ENCODE measurements at regions not wholly inside any gene's neighbourhood (a gene's known extent, or its start where the extent isn't known, plus 50 kb on each side); places are given as distances from the start of the nearest gene placed in this dataset.

DNA sequence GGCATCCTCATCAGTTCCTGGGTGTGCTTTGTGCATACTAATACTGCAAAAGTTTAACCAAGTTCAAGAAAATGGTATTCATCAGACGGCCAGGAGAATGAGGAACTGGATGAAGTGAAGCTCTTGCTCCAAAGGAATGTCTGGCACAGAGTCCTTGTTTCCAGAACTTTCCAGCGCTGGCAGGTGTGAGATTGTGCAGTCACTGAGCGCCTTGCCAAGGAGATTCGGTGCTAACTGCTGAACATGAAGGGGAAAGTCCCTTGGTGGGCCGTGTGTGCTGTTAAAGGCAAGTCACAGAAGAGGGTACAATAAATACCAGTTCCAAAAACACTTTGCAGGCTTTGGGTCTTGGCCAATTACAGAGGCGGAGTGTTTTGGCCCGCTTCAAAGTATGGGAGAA lies 262.3 kb upstream of the SOX4 start:
- intact Hi-C loops (cut with micrococcal nuclease): no loop called here
- DNase-seq (ENCODE audit: unreplicated experiment): no peak
- Mint-ChIP-seq H3K9me3 (ENCODE audit: unreplicated experiment) (no peaks in the 10 kb centered on the region), H3K4me1 (ENCODE audit: insufficient read depth, unreplicated experiment) (no peaks in the 10 kb centered on the region), H3K36me3 (ENCODE audit: insufficient read depth, unreplicated experiment) (no peaks in the 10 kb centered on the region), H3K27me3 (ENCODE audit: insufficient read depth, unreplicated experiment) (no peaks in the 10 kb centered on the region), H3K27ac (ENCODE audit: low read depth, unreplicated experiment) (no peak overlapping the region), H3K4me3 (ENCODE audit: unreplicated experiment) (no peak overlapping the region)
- TF ChIP-seq, protein P1, sequence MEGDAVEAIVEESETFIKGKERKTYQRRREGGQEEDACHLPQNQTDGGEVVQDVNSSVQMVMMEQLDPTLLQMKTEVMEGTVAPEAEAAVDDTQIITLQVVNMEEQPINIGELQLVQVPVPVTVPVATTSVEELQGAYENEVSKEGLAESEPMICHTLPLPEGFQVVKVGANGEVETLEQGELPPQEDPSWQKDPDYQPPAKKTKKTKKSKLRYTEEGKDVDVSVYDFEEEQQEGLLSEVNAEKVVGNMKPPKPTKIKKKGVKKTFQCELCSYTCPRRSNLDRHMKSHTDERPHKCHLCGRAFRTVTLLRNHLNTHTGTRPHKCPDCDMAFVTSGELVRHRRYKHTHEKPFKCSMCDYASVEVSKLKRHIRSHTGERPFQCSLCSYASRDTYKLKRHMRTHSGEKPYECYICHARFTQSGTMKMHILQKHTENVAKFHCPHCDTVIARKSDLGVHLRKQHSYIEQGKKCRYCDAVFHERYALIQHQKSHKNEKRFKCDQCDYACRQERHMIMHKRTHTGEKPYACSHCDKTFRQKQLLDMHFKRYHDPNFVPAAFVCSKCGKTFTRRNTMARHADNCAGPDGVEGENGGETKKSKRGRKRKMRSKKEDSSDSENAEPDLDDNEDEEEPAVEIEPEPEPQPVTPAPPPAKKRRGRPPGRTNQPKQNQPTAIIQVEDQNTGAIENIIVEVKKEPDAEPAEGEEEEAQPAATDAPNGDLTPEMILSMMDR (IDR thresholded peaks at IDR 0.05; ENCODE audit: unreplicated experiment): no peak
- POLR2A ChIA-PET: interaction anchor here (0.6 kb wide), 1 partner anchor 72 kb away, joined by 3 read pairs; no protein-coding TSS in a partner anchor
- CTCF ChIA-PET: interaction anchor here (0.6 to 0.7 kb wide), 2 partner anchors 37 to 1456 kb away, joined by 3 read pairs; no protein-coding TSS in a partner anchor
- no TSS peak for BruUV-seq (replicated peaks)

DNA sequence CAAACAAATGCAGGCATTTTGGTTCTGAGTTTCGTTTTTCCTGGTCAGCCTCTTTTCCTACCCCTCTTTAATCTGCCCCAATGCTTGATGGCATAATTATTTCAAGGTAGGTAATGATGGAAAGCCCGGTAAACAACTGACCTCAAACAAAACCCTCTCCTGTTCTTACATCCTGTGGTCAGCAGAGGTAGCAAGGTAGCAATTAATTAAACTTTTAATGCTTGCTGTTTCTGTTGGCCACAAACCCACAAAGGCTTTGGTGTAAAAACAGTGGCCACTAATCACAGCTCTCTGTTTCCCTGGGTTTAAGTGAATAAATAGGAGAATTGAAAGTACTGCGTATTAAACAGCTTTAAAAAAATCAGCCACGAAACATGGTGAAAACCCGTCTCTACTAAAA lies 261.5 kb upstream of the SOX4 start:
- no peak for DNase-seq (ENCODE audit: unreplicated experiment)
- peaks cover 1% of the 10 kb centered on the region for H3K9me3 Mint-ChIP-seq (ENCODE audit: unreplicated experiment)
- CTCF ChIA-PET: interaction anchor here (0.7 kb wide), 2 partner anchors 37 to 195 kb away, joined by 3 to 4 read pairs; no protein-coding TSS in a partner anchor
- H3K27ac Mint-ChIP-seq (ENCODE audit: low read depth, unreplicated experiment): no peak overlapping the region
- no TSS peak for BruUV-seq (replicated peaks)
- TF ChIP-seq, protein P1 (IDR thresholded peaks at IDR 0.05; ENCODE audit: unreplicated experiment): no peak
- intact Hi-C loops (cut with micrococcal nuclease): loop anchor here (2.0 kb wide), 1 partner anchor 257 kb away; no protein-coding TSS in a partner anchor
- POLR2A ChIA-PET: no interaction called here
- H3K27me3 Mint-ChIP-seq (ENCODE audit: insufficient read depth, unreplicated experiment): no peaks in the 10 kb centered on the region
- H3K4me1 Mint-ChIP-seq (ENCODE audit: insufficient read depth, unreplicated experiment): no peaks in the 10 kb centered on the region
- no peaks in the 10 kb centered on the region for H3K36me3 Mint-ChIP-seq (ENCODE audit: insufficient read depth, unreplicated experiment)
- no peak overlapping the region for H3K4me3 Mint-ChIP-seq (ENCODE audit: unreplicated experiment)

- BruUV-seq (replicated peaks): no TSS peak
- ChIA-PET CTCF (interaction anchor here (0.7 to 1.2 kb wide), 2 partner anchors 9 to 194 kb away, joined by 3 read pairs; no protein-coding TSS in a partner anchor), POLR2A (no interaction called here)
- intact Hi-C loops (cut with micrococcal nuclease): loop anchor here (2.0 kb wide), 1 partner anchor 256 kb away; no protein-coding TSS in a partner anchor
- H3K4me1 Mint-ChIP-seq (ENCODE audit: insufficient read depth, unreplicated experiment): no peaks in the 10 kb centered on the region
- TF ChIP-seq, protein P1 (IDR thresholded peaks at IDR 0.05; ENCODE audit: unreplicated experiment): no peak
- H3K36me3 Mint-ChIP-seq (ENCODE audit: insufficient read depth, unreplicated experiment): no peaks in the 10 kb centered on the region
- no peaks in the 10 kb centered on the region for H3K27me3 Mint-ChIP-seq (ENCODE audit: insufficient read depth, unreplicated experiment)
- peak overlapping the region; percentile 59 for H3K27ac Mint-ChIP-seq (ENCODE audit: low read depth, unreplicated experiment)
- no peak for DNase-seq (ENCODE audit: unreplicated experiment)
- no peak overlapping the region for H3K4me3 Mint-ChIP-seq (ENCODE audit: unreplicated experiment)
- H3K9me3 Mint-ChIP-seq (ENCODE audit: unreplicated experiment): peaks cover 7% of the 10 kb centered on the region
Measured at GRCh38 chr6:21332660-21333059, 260.9 kb upstream of the SOX4 start.

DNA sequence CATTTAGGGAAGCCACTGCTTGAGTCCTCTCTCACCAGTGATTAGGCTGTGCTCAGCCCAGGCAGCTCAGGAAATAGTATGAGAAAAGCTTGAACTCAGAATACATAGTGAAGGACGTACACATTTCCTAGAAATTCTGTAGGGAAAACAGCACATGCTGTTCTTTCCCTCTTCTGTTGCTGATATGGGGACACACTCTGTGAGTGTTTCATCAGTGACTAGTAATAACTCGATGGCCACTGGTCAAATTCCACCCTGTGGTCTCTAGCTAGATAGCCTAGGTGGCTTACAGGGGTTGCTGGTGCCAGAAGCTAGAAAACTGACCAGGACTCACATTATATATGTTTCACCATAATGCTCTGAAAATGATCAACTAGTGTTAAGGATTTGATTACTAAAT lies 259.8 kb upstream of the SOX4 start:
- TF ChIP-seq, protein P1 (IDR thresholded peaks at IDR 0.05; ENCODE audit: unreplicated experiment): no peak
- BruUV-seq (replicated peaks): no TSS peak
- Mint-ChIP-seq H3K27ac (ENCODE audit: low read depth, unreplicated experiment) (no peak overlapping the region), H3K36me3 (ENCODE audit: insufficient read depth, unreplicated experiment) (no peaks in the 10 kb centered on the region), H3K9me3 (ENCODE audit: unreplicated experiment) (peaks cover 7% of the 10 kb centered on the region), H3K27me3 (ENCODE audit: insufficient read depth, unreplicated experiment) (no peaks in the 10 kb centered on the region), H3K4me1 (ENCODE audit: insufficient read depth, unreplicated experiment) (no peaks in the 10 kb centered on the region), H3K4me3 (ENCODE audit: unreplicated experiment) (no peak overlapping the region)
- DNase-seq (ENCODE audit: unreplicated experiment): no peak
- ChIA-PET POLR2A (no interaction called here), CTCF (interaction anchor here (0.6 to 1.2 kb wide), 2 partner anchors 10 to 290 kb away, joined by 3 read pairs; no protein-coding TSS in a partner anchor)
- intact Hi-C loops (cut with micrococcal nuclease): loop anchor here (2.0 kb wide), 1 partner anchor 255 kb away; no protein-coding TSS in a partner anchor

Measured in MCF 10A (cell line).